Liver (tissue), 3 donors: ENCODE measurements at regions not wholly inside any gene's neighbourhood (a gene's known extent, or its start where the extent isn't known, plus 50 kb on each side); places are given as distances from the start of the nearest gene placed in this dataset.

Experiments used
- EGR1 ChIP-seq, 2 donors: IDR thresholded peaks; 2 replicates each; pipeline ENCODE4 v1.6.1; 2016 to 2018; ENCODE audit warnings: antibody characterized with exemption in 2 of 2, low read depth in 2 of 2
- NR2F2 ChIP-seq: IDR thresholded peaks from 2 replicates; pipeline ENCODE4 v1.6.1; 2016; ENCODE audit warnings: antibody characterized with exemption
- SP1 ChIP-seq: IDR thresholded peaks from 2 replicates; pipeline ENCODE4 v1.6.1; 2018; ENCODE audit warnings: antibody characterized with exemption, mild to moderate bottlenecking
- TAF1 ChIP-seq: conservative IDR thresholded peaks from 2 replicates; pipeline ENCODE4 v1.6.1; 2016; ENCODE audit warnings: antibody characterized with exemption, mild to moderate bottlenecking
- YY1 ChIP-seq: IDR thresholded peaks from 2 replicates; pipeline ENCODE4 v1.6.1; 2016; ENCODE audit warnings: antibody characterized with exemption, mild to moderate bottlenecking
- TF ChIP-seq, protein P1 (sequence below): fragments of 150-350 bp; IDR thresholded peaks from 2 replicates; pipeline ENCODE4 v1.5.1; 2017; ENCODE audit warnings: improper control_type of control experiment, low read depth, low read length; ENCODE audit not compliant: missing input control
- TF ChIP-seq, protein P2 (sequence below): IDR thresholded peaks from 2 replicates; pipeline ENCODE4 v1.6.1; 2016; ENCODE audit warnings: antibody characterized with exemption
- TF ChIP-seq, protein P3 (sequence below): IDR thresholded peaks from 2 replicates; pipeline ENCODE4 v1.6.1; 2016; ENCODE audit warnings: antibody characterized with exemption
- TF ChIP-seq, protein P4 (sequence below): IDR thresholded peaks from 2 replicates; pipeline ENCODE4 v1.6.1; 2016; ENCODE audit warnings: antibody characterized with exemption, mild to moderate bottlenecking
- donor health status: healthy.
- donor health status: healthy.

DNA sequence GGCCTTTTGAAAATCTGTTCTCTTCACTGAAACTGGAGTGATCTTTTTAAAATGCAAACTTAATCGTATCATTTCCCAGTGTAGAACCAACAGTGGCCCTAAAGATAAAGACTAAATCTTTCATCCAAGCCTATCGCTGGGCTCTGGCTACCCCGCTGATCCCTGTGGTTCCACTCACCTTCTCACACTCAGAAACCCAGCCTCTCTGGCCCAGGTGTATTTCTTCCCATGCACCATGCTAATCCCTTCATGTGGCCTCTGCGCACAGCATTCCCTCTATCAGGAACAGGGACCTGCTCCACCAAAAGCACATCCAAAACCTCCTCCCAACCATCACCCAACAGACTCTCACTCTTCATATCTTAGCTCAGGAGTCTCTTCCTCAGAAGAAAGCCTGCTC lies 214.1 kb upstream of the DAPK1 start:
- TF ChIP-seq, protein P1, sequence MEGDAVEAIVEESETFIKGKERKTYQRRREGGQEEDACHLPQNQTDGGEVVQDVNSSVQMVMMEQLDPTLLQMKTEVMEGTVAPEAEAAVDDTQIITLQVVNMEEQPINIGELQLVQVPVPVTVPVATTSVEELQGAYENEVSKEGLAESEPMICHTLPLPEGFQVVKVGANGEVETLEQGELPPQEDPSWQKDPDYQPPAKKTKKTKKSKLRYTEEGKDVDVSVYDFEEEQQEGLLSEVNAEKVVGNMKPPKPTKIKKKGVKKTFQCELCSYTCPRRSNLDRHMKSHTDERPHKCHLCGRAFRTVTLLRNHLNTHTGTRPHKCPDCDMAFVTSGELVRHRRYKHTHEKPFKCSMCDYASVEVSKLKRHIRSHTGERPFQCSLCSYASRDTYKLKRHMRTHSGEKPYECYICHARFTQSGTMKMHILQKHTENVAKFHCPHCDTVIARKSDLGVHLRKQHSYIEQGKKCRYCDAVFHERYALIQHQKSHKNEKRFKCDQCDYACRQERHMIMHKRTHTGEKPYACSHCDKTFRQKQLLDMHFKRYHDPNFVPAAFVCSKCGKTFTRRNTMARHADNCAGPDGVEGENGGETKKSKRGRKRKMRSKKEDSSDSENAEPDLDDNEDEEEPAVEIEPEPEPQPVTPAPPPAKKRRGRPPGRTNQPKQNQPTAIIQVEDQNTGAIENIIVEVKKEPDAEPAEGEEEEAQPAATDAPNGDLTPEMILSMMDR = no peak
- TF ChIP-seq, protein P2, sequence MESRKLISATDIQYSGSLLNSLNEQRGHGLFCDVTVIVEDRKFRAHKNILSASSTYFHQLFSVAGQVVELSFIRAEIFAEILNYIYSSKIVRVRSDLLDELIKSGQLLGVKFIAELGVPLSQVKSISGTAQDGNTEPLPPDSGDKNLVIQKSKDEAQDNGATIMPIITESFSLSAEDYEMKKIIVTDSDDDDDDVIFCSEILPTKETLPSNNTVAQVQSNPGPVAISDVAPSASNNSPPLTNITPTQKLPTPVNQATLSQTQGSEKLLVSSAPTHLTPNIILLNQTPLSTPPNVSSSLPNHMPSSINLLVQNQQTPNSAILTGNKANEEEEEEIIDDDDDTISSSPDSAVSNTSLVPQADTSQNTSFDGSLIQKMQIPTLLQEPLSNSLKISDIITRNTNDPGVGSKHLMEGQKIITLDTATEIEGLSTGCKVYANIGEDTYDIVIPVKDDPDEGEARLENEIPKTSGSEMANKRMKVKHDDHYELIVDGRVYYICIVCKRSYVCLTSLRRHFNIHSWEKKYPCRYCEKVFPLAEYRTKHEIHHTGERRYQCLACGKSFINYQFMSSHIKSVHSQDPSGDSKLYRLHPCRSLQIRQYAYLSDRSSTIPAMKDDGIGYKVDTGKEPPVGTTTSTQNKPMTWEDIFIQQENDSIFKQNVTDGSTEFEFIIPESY = no peak
- TF ChIP-seq NR2F2 = no peak
- TF ChIP-seq, protein P3, sequence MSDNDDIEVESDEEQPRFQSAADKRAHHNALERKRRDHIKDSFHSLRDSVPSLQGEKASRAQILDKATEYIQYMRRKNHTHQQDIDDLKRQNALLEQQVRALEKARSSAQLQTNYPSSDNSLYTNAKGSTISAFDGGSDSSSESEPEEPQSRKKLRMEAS = no peak
- TF ChIP-seq TAF1 = no peak
- TF ChIP-seq, protein P4, sequence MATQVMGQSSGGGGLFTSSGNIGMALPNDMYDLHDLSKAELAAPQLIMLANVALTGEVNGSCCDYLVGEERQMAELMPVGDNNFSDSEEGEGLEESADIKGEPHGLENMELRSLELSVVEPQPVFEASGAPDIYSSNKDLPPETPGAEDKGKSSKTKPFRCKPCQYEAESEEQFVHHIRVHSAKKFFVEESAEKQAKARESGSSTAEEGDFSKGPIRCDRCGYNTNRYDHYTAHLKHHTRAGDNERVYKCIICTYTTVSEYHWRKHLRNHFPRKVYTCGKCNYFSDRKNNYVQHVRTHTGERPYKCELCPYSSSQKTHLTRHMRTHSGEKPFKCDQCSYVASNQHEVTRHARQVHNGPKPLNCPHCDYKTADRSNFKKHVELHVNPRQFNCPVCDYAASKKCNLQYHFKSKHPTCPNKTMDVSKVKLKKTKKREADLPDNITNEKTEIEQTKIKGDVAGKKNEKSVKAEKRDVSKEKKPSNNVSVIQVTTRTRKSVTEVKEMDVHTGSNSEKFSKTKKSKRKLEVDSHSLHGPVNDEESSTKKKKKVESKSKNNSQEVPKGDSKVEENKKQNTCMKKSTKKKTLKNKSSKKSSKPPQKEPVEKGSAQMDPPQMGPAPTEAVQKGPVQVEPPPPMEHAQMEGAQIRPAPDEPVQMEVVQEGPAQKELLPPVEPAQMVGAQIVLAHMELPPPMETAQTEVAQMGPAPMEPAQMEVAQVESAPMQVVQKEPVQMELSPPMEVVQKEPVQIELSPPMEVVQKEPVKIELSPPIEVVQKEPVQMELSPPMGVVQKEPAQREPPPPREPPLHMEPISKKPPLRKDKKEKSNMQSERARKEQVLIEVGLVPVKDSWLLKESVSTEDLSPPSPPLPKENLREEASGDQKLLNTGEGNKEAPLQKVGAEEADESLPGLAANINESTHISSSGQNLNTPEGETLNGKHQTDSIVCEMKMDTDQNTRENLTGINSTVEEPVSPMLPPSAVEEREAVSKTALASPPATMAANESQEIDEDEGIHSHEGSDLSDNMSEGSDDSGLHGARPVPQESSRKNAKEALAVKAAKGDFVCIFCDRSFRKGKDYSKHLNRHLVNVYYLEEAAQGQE = no peak
- TF ChIP-seq SP1 = no peak
- TF ChIP-seq EGR1 (IDR thresholded peaks at IDR 0.05; ENCODE audit: low read depth in 2 of 2) = no peak
- no peak for TF ChIP-seq YY1
